GM20000 (cell line): ENCODE measurements at regions not wholly inside any gene's neighbourhood (a gene's known extent, or its start where the extent isn't known, plus 50 kb on each side); places are given as distances from the start of the nearest gene placed in this dataset.

ENCODE experiments used
- DNase-seq: peaks from one replicate; pipeline ENCODE4 v3.0.0; 2012; ENCODE audit warnings: low spot score
- TF ChIP-seq, protein P1 (sequence below): IDR thresholded peaks from 2 replicates; pipeline ENCODE4 v1.5.1; 2012; ENCODE audit warnings: mild to moderate bottlenecking, control low read depth; ENCODE audit errors: extremely low read depth, missing control alignments

DNA sequence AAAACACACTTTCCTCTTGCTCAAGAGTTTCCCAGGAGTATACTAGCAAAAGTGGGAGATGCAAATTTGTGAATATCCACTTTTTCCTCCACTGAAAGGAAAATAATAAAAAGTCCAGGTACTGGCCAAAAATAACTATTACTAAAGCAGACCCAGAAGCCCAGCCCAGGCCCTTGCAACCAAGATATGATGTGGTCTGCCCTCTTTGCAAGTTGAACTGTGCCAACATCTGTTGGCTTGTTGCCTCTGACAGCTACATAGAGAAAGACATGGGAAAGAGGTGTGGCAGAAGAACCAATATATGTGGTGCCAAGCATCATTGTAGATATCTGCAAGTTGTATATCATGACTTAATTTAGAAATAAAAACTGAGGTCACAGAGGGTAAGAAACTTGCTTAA is 78.4 kb upstream of the JAG1 start:
- DNase-seq: no peak
- TF ChIP-seq, protein P1, sequence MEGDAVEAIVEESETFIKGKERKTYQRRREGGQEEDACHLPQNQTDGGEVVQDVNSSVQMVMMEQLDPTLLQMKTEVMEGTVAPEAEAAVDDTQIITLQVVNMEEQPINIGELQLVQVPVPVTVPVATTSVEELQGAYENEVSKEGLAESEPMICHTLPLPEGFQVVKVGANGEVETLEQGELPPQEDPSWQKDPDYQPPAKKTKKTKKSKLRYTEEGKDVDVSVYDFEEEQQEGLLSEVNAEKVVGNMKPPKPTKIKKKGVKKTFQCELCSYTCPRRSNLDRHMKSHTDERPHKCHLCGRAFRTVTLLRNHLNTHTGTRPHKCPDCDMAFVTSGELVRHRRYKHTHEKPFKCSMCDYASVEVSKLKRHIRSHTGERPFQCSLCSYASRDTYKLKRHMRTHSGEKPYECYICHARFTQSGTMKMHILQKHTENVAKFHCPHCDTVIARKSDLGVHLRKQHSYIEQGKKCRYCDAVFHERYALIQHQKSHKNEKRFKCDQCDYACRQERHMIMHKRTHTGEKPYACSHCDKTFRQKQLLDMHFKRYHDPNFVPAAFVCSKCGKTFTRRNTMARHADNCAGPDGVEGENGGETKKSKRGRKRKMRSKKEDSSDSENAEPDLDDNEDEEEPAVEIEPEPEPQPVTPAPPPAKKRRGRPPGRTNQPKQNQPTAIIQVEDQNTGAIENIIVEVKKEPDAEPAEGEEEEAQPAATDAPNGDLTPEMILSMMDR: no peak

DNA sequence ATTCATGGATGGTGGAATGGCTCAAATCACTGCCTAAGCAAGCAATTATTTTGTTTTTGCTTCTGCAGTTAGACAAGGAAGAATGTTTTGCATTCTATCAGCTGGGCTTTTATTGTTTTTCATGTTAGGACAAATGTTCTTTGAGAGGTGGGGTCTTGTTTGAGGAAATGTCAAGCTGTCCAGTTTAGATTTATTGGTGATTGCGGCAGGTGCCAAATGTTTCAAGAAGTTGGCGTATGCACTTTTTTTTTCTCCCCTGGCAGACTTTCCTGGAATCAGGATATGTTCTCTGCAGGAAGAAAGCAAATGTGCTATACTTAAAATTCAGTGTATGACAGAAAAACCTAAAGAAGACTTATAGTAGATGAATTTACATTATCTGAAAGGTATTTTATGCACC is 81.0 kb upstream of the JAG1 start:
- TF ChIP-seq, protein P1: no peak
- no peak for DNase-seq

DNA sequence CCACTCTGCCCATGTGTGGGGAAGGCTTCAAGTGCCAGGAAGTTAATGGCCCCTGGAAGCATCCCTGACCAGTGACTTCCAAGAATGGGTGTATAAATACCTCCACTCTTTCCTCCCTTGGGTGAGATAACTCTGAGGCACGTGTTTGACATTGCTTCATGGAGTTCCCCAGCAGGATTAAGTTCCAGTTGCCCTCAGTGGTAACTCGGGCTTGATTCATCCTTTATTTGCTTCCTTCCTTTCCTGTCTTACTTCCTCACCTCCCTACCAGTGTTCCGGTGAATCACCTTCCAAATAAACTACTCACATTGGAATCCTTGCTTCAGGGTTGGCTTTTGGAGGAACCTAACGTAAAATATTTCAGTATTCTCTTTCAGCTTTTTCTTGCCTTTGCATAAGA is 84.6 kb upstream of the JAG1 start:
- TF ChIP-seq, protein P1: no peak
- DNase-seq: no peak

DNA sequence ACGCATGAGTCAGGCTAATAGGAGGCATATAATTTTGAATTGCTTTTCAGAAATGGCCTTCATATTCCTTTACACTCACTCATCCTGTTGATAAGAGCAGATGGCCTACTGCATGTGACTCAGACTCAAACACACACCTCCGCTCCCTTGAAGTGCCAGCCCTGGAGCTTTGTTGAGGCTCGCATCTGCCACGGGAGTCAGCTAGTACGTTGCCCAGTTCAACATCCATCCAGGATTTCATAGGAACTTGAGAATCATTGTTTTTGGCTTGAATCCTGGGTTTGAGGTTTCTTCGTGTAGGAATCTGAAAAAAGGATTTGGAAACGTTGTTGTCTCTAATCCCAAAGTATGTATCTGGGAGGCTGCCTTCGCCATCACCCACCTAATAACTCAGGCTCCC is 87.4 kb upstream of the JAG1 start:
- TF ChIP-seq, protein P1: no peak

DNA sequence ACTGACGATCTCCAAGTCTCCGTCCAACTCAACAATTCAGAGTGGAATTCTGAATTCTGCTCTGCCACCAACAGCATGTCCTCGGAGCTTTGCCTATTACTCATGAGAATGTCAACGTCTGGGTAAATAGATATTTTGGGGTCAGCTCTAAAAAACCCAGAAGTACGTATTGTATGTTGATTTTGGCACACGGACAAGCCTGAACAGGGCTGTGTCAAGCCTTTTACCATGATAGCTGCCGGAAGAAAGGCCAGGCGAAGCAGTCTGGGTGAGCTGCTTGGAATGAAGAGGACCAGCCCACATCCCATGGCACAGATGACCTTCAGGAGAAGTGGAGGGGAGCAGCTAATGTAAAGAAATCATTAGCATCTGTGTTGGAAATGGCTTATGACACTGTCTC is 88.0 kb upstream of the JAG1 start:
- DNase-seq: no peak

More for the DNA sequence above, 87.4 kb upstream of the JAG1 start:
- DNase-seq: no peak

DNA sequence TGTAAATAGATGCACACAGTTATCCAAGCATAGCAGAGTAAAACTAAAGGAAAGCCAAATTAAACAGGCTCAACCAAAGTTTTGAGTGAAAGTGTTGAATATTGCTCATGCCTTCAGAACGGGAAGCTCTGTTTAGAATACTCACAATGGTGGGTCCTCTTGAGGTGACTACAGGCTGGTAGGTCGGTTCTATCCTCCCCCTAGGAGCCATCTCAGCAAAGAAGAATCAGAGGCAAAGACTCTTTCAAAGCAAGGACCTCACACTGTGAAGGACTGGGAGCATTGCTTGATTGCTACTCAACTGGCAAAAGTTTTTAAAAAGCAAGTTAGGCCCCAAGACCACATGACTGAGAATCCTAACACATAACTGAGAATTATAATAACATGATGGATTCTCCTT is 88.4 kb upstream of the JAG1 start:
- no peak for DNase-seq
- TF ChIP-seq, protein P1: no peak

More for the DNA sequence above, 88.0 kb upstream of the JAG1 start:
- TF ChIP-seq, protein P1: no peak

DNA sequence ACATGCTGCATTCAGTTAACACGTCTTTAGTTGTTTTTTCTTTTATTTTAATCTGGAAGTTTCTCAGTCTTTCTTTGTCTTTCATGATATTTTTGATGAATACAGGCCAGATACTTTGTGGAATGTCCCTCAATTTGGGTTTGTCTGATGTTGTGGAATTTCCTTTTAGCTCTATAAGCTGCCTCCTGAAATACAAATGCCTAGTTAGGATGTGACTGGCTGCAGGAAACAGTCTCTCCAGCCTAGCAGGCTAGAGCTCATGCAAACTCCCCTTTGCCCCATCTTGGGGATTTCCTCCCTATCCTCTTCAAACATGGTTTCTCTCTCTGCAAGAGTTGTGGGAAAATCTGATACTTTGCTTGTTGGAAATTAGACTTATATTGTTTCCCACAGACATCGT is 89.3 kb upstream of the JAG1 start:
- TF ChIP-seq, protein P1: no peak
- no peak for DNase-seq
